Subcutaneous abdominal adipose tissue (tissue), 5 donors: ENCODE measurements at regions not wholly inside any gene's neighbourhood (a gene's known extent, or its start where the extent isn't known, plus 50 kb on each side); places are given as distances from the start of the nearest gene placed in this dataset.

Experiments used
- H3K27ac ChIP-seq: one replicate; pipeline ENCODE4 v1.7.0; 2013; ENCODE audit warnings: low read depth, mild to moderate bottlenecking, inconsistent platforms, low read length, moderate library complexity
- H3K27me3 ChIP-seq, 5 donors: one replicate each; pipeline ENCODE4 v1.7.0; 2013; ENCODE audit warnings: low read length in 5 of 5, inconsistent platforms in 1 of 5; ENCODE audit not compliant: control insufficient read depth in 5 of 5, insufficient read depth in 4 of 5
- H3K36me3 ChIP-seq, 5 donors: one replicate each; pipeline ENCODE4 v1.7.0; 2013; ENCODE audit warnings: low read length in 5 of 5; ENCODE audit not compliant: control insufficient read depth in 5 of 5, insufficient read depth in 5 of 5
- H3K4me1 ChIP-seq, 5 donors: one replicate each; pipeline ENCODE4 v1.7.0; 2013; ENCODE audit warnings: low read length in 5 of 5, mild to moderate bottlenecking in 3 of 5, moderate library complexity in 1 of 5; ENCODE audit not compliant: control insufficient read depth in 5 of 5, insufficient read depth in 5 of 5
- H3K4me3 ChIP-seq, 5 donors: one replicate each; pipeline ENCODE4 v1.7.0; 2013; ENCODE audit warnings: low read length in 5 of 5, low read depth in 1 of 5
- H3K9ac ChIP-seq, 5 donors: one replicate each; pipeline ENCODE4 v1.7.0; 2013; ENCODE audit warnings: low read length in 5 of 5, mild to moderate bottlenecking in 4 of 5, moderate library complexity in 3 of 5
- H3K9me3 ChIP-seq, 5 donors: one replicate each; pipeline ENCODE4 v1.7.0; 2013; ENCODE audit warnings: low read length in 5 of 5; ENCODE audit not compliant: control insufficient read depth in 5 of 5
- donor health status: healthy.
- donor health status: healthy.
- donor health status: healthy.
- donor health status: healthy.
- donor health status: healthy.

DNA sequence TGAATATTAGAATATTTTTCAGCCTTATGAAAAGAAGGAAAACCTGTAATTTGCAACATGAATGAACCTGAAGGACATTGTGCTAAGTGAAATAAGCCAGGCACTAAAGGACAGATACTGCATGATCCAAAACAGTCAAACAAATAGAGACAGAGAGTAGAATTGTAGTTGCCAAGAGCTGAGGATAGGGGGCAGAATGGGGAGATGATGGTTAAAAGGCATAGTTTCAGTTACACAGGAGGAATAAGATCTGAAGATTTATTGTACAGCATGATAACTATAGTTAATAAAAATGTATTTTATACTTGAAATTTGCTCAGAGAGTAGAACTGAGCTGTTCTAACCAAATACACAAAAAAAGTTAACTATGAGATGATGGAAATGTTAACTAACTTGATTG lies 149.0 kb upstream of the TMEM106B start:
- no peak overlapping the region for H3K27ac ChIP-seq

DNA sequence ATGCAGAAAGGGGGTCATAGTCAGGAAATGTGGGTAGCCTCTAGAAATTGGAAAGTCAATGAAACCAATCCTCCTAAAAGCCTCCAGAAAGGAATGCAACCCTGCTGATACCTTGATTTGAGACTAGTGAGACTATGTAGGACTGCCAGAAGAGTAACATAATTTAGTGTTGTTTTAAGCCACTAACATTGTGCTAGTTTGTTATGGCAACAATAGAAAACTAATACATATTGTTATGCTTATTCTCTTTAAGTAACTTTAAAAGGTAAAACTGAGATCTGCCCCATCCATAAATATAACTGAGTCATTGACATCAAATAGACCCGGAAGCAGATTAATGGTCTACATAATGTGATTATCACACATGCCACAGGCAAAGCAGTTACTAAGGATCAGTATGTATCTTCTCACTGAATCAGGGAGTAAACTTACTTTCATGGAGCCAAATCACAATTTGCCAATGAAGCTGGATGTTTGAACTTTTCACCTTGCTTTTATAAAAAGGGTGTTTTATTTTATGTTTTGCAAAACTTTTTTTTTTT lies 146.4 kb upstream of the TMEM106B start:
- Histone ChIP-seq H3K9ac (no peak overlapping the region), H3K4me3 (no peak overlapping the region), H3K4me1 (no peaks in the 10 kb centered on the region), H3K27me3 (no peaks in the 10 kb centered on the region), H3K9me3 (no peaks in the 10 kb centered on the region), H3K36me3 (no peaks in the 10 kb centered on the region), H3K27ac (no peak overlapping the region)

More for the DNA sequence above, 149.0 kb upstream of the TMEM106B start:
- Histone ChIP-seq H3K9ac (no peak overlapping the region), H3K9me3 (peaks cover 0 to 9% (median 4%) of the 10 kb centered on the region in 5 donors), H3K4me3 (no peak overlapping the region), H3K27me3 (no peaks in the 10 kb centered on the region), H3K4me1 (no peaks in the 10 kb centered on the region), H3K36me3 (no peaks in the 10 kb centered on the region)

GRCh38 chr7:12066004-12066403 lies 145.1 kb upstream of the TMEM106B start:
- Histone ChIP-seq H3K27me3 (no peaks in the 10 kb centered on the region), H3K9ac (no peak overlapping the region), H3K36me3 (no peaks in the 10 kb centered on the region), H3K4me1 (no peaks in the 10 kb centered on the region), H3K4me3 (no peak overlapping the region), H3K9me3 (no peaks in the 10 kb centered on the region), H3K27ac (no peak overlapping the region)

GRCh38 chr7:12066521-12066920 lies 144.6 kb upstream of the TMEM106B start:
- H3K9me3 ChIP-seq, result no peaks in the 10 kb centered on the region
- H3K27ac ChIP-seq, result no peak overlapping the region
- H3K9ac ChIP-seq, result no peak overlapping the region
- no peaks in the 10 kb centered on the region for H3K4me1 ChIP-seq
- no peaks in the 10 kb centered on the region for H3K27me3 ChIP-seq
- no peak overlapping the region for H3K4me3 ChIP-seq
- no peaks in the 10 kb centered on the region for H3K36me3 ChIP-seq

DNA sequence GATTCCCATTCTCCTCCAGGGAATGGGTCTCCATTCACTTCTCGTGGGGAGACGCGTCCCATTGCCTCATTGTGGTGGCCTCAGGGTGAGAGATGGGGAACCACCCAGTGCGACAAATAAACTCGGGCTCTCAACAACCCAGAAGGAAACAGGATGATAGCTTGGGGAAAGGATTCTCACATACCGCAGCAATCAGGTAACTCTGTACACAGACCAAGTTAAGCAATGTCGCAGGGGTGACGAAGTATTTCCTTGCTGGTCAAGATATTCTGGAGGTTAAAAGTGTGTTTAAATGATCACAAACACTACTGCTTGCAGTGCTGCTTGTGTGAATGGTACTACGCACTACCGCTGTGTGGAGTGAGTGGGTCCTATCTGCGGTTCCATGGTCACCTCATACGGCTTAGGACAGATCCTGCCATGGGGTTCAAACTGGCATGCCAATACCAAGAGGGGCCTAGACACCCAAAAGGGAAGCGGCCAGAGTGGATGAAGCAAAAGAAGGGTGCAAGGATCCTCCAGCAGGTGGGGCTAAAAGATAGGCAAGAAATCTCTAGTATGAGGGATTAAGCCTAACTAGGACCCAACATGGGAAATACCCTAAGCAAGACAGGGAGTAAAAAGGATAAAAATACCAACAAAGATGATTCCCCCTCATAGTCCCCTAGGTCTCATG lies 143.8 kb upstream of the TMEM106B start:
- Histone ChIP-seq H3K4me3 (no peak overlapping the region), H3K4me1 (no peaks in the 10 kb centered on the region), H3K27ac (no peak overlapping the region), H3K36me3 (no peaks in the 10 kb centered on the region), H3K9me3 (no peaks in the 10 kb centered on the region), H3K27me3 (no peaks in the 10 kb centered on the region), H3K9ac (no peak overlapping the region)

GRCh38 chr7:12069757-12070156 lies 141.3 kb upstream of the TMEM106B start:
- peaks cover 0 to 3% (median 0%) of the 10 kb centered on the region in 5 donors for H3K9me3 ChIP-seq
- no peaks in the 10 kb centered on the region for H3K27me3 ChIP-seq
- H3K27ac ChIP-seq, result no peak overlapping the region

DNA sequence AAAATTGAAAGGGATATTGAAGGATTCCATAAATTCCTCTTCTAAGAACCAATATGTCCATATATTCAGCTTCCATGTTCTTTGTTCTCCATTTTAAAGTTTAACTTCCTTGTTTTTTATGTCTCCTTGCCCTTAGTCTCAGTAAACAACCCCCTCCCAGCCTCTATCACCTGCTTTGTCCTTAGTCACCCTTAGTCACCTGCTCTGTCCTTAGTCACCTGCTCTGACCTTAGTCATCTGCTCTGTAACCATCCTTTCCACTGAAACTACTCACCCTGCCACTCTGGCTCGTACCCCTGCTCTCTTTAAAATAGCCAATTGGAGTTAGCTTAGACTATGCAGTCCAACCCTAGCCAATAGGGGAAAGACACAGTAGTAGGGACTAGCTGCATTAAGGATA lies 136.2 kb upstream of the TMEM106B start:
- no peak overlapping the region for H3K9ac ChIP-seq
- no peak overlapping the region for H3K4me3 ChIP-seq
- H3K27me3 ChIP-seq, result no peaks in the 10 kb centered on the region
- H3K4me1 ChIP-seq, result no peaks in the 10 kb centered on the region
- H3K36me3 ChIP-seq, result no peaks in the 10 kb centered on the region
- peaks cover 0 to 15% (median 9%) of the 10 kb centered on the region in 5 donors for H3K9me3 ChIP-seq
- H3K27ac ChIP-seq, result no peak overlapping the region

More at GRCh38 chr7:12069757-12070156, 141.3 kb upstream of the TMEM106B start:
- no peak overlapping the region for H3K4me3 ChIP-seq
- no peaks in the 10 kb centered on the region for H3K4me1 ChIP-seq
- H3K36me3 ChIP-seq, result no peaks in the 10 kb centered on the region
- H3K9ac ChIP-seq, result no peak overlapping the region

- Histone ChIP-seq H3K27me3 (no peaks in the 10 kb centered on the region), H3K9me3 (peaks cover 0 to 11% (median 7%) of the 10 kb centered on the region in 5 donors), H3K4me3 (no peak overlapping the region), H3K9ac (no peak overlapping the region), H3K36me3 (no peaks in the 10 kb centered on the region), H3K27ac (no peak overlapping the region), H3K4me1 (no peaks in the 10 kb centered on the region)
These were observed 131.1 kb upstream of the TMEM106B start for GRCh38 chr7:12080006-12080405.

- Histone ChIP-seq H3K9me3 (peaks cover 0 to 4% (median 0%) of the 10 kb centered on the region in 5 donors), H3K4me3 (no peak overlapping the region), H3K36me3 (no peaks in the 10 kb centered on the region), H3K9ac (no peak overlapping the region), H3K27ac (no peak overlapping the region), H3K27me3 (no peaks in the 10 kb centered on the region), H3K4me1 (no peaks in the 10 kb centered on the region)
These were observed 125.6 kb upstream of the TMEM106B start for GRCh38 chr7:12085516-12085915.

DNA sequence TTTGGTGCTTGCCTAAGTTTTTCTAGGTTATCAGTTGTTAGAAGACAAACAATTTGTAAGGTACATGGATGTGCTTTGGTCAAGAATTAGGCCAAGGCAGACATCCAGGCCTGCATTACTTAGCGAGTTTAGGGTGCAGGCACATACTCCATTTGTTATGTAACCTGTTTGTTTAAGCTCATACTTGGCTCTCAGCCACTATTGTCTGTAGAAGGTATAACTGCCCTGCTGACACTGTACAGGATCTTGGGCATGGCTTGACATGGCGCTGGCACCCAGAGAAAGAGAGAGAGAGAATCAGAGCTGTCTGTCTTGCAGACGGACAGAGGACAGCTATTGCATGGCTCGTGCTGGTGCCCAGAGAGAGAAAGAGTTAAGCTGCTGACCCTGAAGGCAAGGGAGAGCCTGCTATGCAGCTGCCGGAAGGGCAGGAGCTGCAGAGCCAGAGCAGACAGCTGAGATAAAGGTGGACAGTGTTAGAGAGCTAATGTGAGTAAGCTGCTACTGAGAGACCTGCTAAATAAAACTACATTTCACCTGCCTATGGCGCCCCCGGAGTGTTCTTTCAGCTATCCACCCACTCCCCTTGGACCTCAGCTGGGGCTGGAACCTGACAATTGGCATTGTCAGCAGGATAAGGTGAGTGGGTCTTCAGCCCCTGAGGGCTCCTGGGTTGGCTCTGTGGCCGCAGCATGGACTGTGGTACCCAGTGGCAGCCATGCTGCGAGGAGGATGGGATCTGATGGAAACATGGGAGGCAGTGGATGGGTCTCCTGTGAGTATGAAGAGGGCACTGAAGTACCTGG lies 120.9 kb upstream of the TMEM106B start:
- H3K9ac ChIP-seq, result no peak overlapping the region
- no peaks in the 10 kb centered on the region for H3K36me3 ChIP-seq
- H3K4me3 ChIP-seq, result no peak overlapping the region
- no peak overlapping the region for H3K27ac ChIP-seq
- peaks cover 0 to 8% (median 0%) of the 10 kb centered on the region in 5 donors for H3K9me3 ChIP-seq
- H3K4me1 ChIP-seq, result no peaks in the 10 kb centered on the region
- no peaks in the 10 kb centered on the region for H3K27me3 ChIP-seq
